ENCODE measurements at regions not wholly inside any gene's neighbourhood (a gene's known extent, or its start where the extent isn't known, plus 50 kb on each side); places are given as distances from the start of the nearest gene placed in this dataset.
"Not testable (repeated sequence)": the region's sequence is repeated elsewhere in the genome, so short reads cannot be mapped to it uniquely, and the experiment has no call there.

- intact Hi-C loops (cut with DNase I), result no loop called here
These were observed 79.5 kb upstream of the SIPA1L2 start for GRCh38 chr1:232709386-232709785.

GRCh38 chr1:232711996-232712395, 82.1 kb upstream of the SIPA1L2 start:
- Histone ChIP-seq H3K36me3 (ENCODE audit: control insufficient read depth in 2 of 3, insufficient read depth in 3 of 3, low read length in 3 of 3) (no peaks in the 10 kb centered on the region), H3K9ac (ENCODE audit: low read length in 3 of 3) (no peak overlapping the region), H3K27me3 (ENCODE audit: control insufficient read depth, insufficient read depth, low read length) (no peaks in the 10 kb centered on the region), H3K27ac (ENCODE audit: low read depth in 2 of 2, low read length in 2 of 2) (no peak overlapping the region), H3K4me1 (ENCODE audit: control insufficient read depth in 2 of 3, insufficient read depth in 2 of 3, low read depth in 1 of 3, low read length in 3 of 3) (no peaks in the 10 kb centered on the region), H3K9me3 (ENCODE audit: control insufficient read depth in 2 of 3, insufficient read depth in 1 of 3, low read length in 3 of 3) (peaks cover 0 to 5% (median 0%) of the 10 kb centered on the region in 3 donors), H3K4me3 (ENCODE audit: low read length in 3 of 3) (no peak overlapping the region)
- DNase-seq (no peak), FAIRE-seq (no peak)
- intact Hi-C loops (cut with DNase I), result no loop called here
- TF ChIP-seq CTCF (IDR thresholded peaks at IDR 0.05; ENCODE audit: borderline replicate concordance, extremely low read depth, insufficient read depth), result no peak

More at GRCh38 chr1:232709386-232709785, 79.5 kb upstream of the SIPA1L2 start:
- Histone ChIP-seq H3K36me3 (ENCODE audit: control insufficient read depth in 2 of 3, insufficient read depth in 3 of 3, low read length in 3 of 3) (no peaks in the 10 kb centered on the region), H3K27me3 (ENCODE audit: control insufficient read depth, insufficient read depth, low read length) (no peaks in the 10 kb centered on the region), H3K4me3 (ENCODE audit: low read length in 3 of 3) (no peak overlapping the region), H3K27ac (ENCODE audit: low read depth in 2 of 2, low read length in 2 of 2) (no peak overlapping the region), H3K9ac (ENCODE audit: low read length in 3 of 3) (no peak overlapping the region), H3K4me1 (ENCODE audit: control insufficient read depth in 2 of 3, insufficient read depth in 2 of 3, low read depth in 1 of 3, low read length in 3 of 3) (no peaks in the 10 kb centered on the region), H3K9me3 (ENCODE audit: control insufficient read depth in 2 of 3, insufficient read depth in 1 of 3, low read length in 3 of 3) (peaks cover 0 to 5% (median 0%) of the 10 kb centered on the region in 3 donors)
- peak in 1 of 5 donors; percentile 8 for DNase-seq
- TF ChIP-seq CTCF (IDR thresholded peaks at IDR 0.05; ENCODE audit: borderline replicate concordance, extremely low read depth, insufficient read depth), result no peak
- no peak for FAIRE-seq

- DNase-seq, result no peak
- Histone ChIP-seq H3K4me1 (ENCODE audit: control insufficient read depth in 2 of 3, insufficient read depth in 2 of 3, low read depth in 1 of 3, low read length in 3 of 3) (no peaks in the 10 kb centered on the region), H3K9ac (ENCODE audit: low read length in 3 of 3) (no peak overlapping the region), H3K36me3 (ENCODE audit: control insufficient read depth in 2 of 3, insufficient read depth in 3 of 3, low read length in 3 of 3) (no peaks in the 10 kb centered on the region), H3K27me3 (ENCODE audit: control insufficient read depth, insufficient read depth, low read length) (no peaks in the 10 kb centered on the region), H3K4me3 (ENCODE audit: low read length in 3 of 3) (no peak overlapping the region), H3K9me3 (ENCODE audit: control insufficient read depth in 2 of 3, insufficient read depth in 1 of 3, low read length in 3 of 3) (peaks cover 0 to 5% (median 0%) of the 10 kb centered on the region in 3 donors), H3K27ac (ENCODE audit: low read depth in 2 of 2, low read length in 2 of 2) (no peak overlapping the region)
- intact Hi-C loops (cut with DNase I), result no loop called here
- TF ChIP-seq CTCF (IDR thresholded peaks at IDR 0.05; ENCODE audit: borderline replicate concordance, extremely low read depth, insufficient read depth), result no peak
- no peak for FAIRE-seq
These were observed 83.9 kb upstream of the SIPA1L2 start for GRCh38 chr1:232713785-232714184.

- no peak overlapping the region for H3K27ac ChIP-seq (ENCODE audit: low read depth in 2 of 2, low read length in 2 of 2)
- FAIRE-seq (peak; percentile 89), DNase-seq (no peak)
- no peaks in the 10 kb centered on the region for H3K27me3 ChIP-seq (ENCODE audit: control insufficient read depth, insufficient read depth, low read length)
- H3K4me3 ChIP-seq (ENCODE audit: low read length in 3 of 3), result no peak overlapping the region
- H3K9me3 ChIP-seq (ENCODE audit: control insufficient read depth in 2 of 3, insufficient read depth in 1 of 3, low read length in 3 of 3), result peaks cover 0 to 5% (median 0%) of the 10 kb centered on the region in 3 donors
- intact Hi-C loops (cut with DNase I), result no loop called here
- H3K36me3 ChIP-seq (ENCODE audit: control insufficient read depth in 2 of 3, insufficient read depth in 3 of 3, low read length in 3 of 3), result no peaks in the 10 kb centered on the region
- no peak for TF ChIP-seq CTCF (IDR thresholded peaks at IDR 0.05; ENCODE audit: borderline replicate concordance, extremely low read depth, insufficient read depth)
- H3K9ac ChIP-seq (ENCODE audit: low read length in 3 of 3), result no peak overlapping the region
- no peaks in the 10 kb centered on the region for H3K4me1 ChIP-seq (ENCODE audit: control insufficient read depth in 2 of 3, insufficient read depth in 2 of 3, low read depth in 1 of 3, low read length in 3 of 3)
These were observed 85.2 kb upstream of the SIPA1L2 start for GRCh38 chr1:232715154-232715553.

GRCh38 chr1:232717911-232718310, 87.3 kb upstream of the MAP10 start:
- FAIRE-seq; H3K4me3 ChIP-seq (ENCODE audit: low read length in 3 of 3); H3K9me3 ChIP-seq (ENCODE audit: control insufficient read depth in 2 of 3, insufficient read depth in 1 of 3, low read length in 3 of 3); DNase-seq; H3K27ac ChIP-seq (ENCODE audit: low read depth in 2 of 2, low read length in 2 of 2); H3K9ac ChIP-seq (ENCODE audit: low read length in 3 of 3); H3K27me3 ChIP-seq (ENCODE audit: control insufficient read depth, insufficient read depth, low read length); H3K4me1 ChIP-seq (ENCODE audit: control insufficient read depth in 2 of 3, insufficient read depth in 2 of 3, low read depth in 1 of 3, low read length in 3 of 3); H3K36me3 ChIP-seq (ENCODE audit: control insufficient read depth in 2 of 3, insufficient read depth in 3 of 3, low read length in 3 of 3); intact Hi-C loops (cut with DNase I): not testable (repeated sequence)

Measured in kidney (tissue), 13 donors.